ENCODE measurements at regions not wholly inside any gene's neighbourhood (a gene's known extent, or its start where the extent isn't known, plus 50 kb on each side); places are given as distances from the start of the nearest gene placed in this dataset.
"Not testable (repeated sequence)": the region's sequence is repeated elsewhere in the genome, so short reads cannot be mapped to it uniquely, and the experiment has no call there.

GRCh38 chr14:105587034-105587433 lies 60.7 kb downstream of the TMEM121 start:
- not testable (repeated sequence) for TF ChIP-seq POLR2A, CTCF, POLR2AphosphoS5 (IDR thresholded peaks at IDR 0.05)
